ENCODE measurements at regions not wholly inside any gene's neighbourhood (a gene's known extent, or its start where the extent isn't known, plus 50 kb on each side); places are given as distances from the start of the nearest gene placed in this dataset.
"Not testable (repeated sequence)": the region's sequence is repeated elsewhere in the genome, so short reads cannot be mapped to it uniquely, and the experiment has no call there.

GRCh38 chr7:55743454-55743717 lies 119.2 kb downstream of the SEPTIN14 start:
- H3K9me3 Mint-ChIP-seq (ENCODE audit: unreplicated experiment); H4K20me1 ChIP-seq (ENCODE audit: insufficient read depth, low read length); DNase-seq (ENCODE audit: low read depth); H3K36me3 Mint-ChIP-seq (ENCODE audit: low read depth, unreplicated experiment); H3K79me2 ChIP-seq (ENCODE audit: insufficient read depth, low read length); H3K36me3 ChIP-seq (ENCODE audit: insufficient read depth, low read length); H3K4me3 ChIP-seq (ENCODE audit: insufficient read depth, low read depth, low read length); H3K27ac Mint-ChIP-seq (ENCODE audit: unreplicated experiment); H3K4me2 ChIP-seq (ENCODE audit: low read length); FAIRE-seq; H3K4me1 ChIP-seq (ENCODE audit: insufficient read depth, low read length); H3K27me3 ChIP-seq (ENCODE audit: insufficient read depth, low read length); H3K9me3 ChIP-seq (ENCODE audit: insufficient read depth, low read depth, low read length); H3K4me3 Mint-ChIP-seq (ENCODE audit: unreplicated experiment); H2AFZ ChIP-seq (ENCODE audit: low read depth, low read length); H3K27me3 Mint-ChIP-seq (ENCODE audit: low read depth, unreplicated experiment); H3K9ac ChIP-seq (ENCODE audit: low read length); H3K27ac ChIP-seq (ENCODE audit: low read depth, low read length); H3K4me1 Mint-ChIP-seq (ENCODE audit: low read depth, unreplicated experiment): not testable (repeated sequence)

- not testable (repeated sequence) for H3K4me3 Mint-ChIP-seq (ENCODE audit: unreplicated experiment); H3K27ac Mint-ChIP-seq (ENCODE audit: unreplicated experiment); H3K27me3 Mint-ChIP-seq (ENCODE audit: low read depth, unreplicated experiment); H3K4me1 ChIP-seq (ENCODE audit: insufficient read depth, low read length); DNase-seq (ENCODE audit: low read depth); H3K79me2 ChIP-seq (ENCODE audit: insufficient read depth, low read length); H3K9me3 Mint-ChIP-seq (ENCODE audit: unreplicated experiment); H3K9ac ChIP-seq (ENCODE audit: low read length); H3K27ac ChIP-seq (ENCODE audit: low read depth, low read length); H3K9me3 ChIP-seq (ENCODE audit: insufficient read depth, low read depth, low read length); H3K4me3 ChIP-seq (ENCODE audit: insufficient read depth, low read depth, low read length); H3K36me3 ChIP-seq (ENCODE audit: insufficient read depth, low read length); H2AFZ ChIP-seq (ENCODE audit: low read depth, low read length); H3K4me2 ChIP-seq (ENCODE audit: low read length); H3K4me1 Mint-ChIP-seq (ENCODE audit: low read depth, unreplicated experiment); H4K20me1 ChIP-seq (ENCODE audit: insufficient read depth, low read length); FAIRE-seq; H3K27me3 ChIP-seq (ENCODE audit: insufficient read depth, low read length); H3K36me3 Mint-ChIP-seq (ENCODE audit: low read depth, unreplicated experiment)
Measured at GRCh38 chr7:55742651-55743453, 119.7 kb downstream of the SEPTIN14 start.

GRCh38 chr7:55741721-55742631 lies 120.6 kb downstream of the SEPTIN14 start:
- not testable (repeated sequence) for H3K9me3 ChIP-seq (ENCODE audit: insufficient read depth, low read depth, low read length); H3K4me3 ChIP-seq (ENCODE audit: insufficient read depth, low read depth, low read length); H3K27ac Mint-ChIP-seq (ENCODE audit: unreplicated experiment); H3K4me1 ChIP-seq (ENCODE audit: insufficient read depth, low read length); DNase-seq (ENCODE audit: low read depth); H3K36me3 ChIP-seq (ENCODE audit: insufficient read depth, low read length); H3K9ac ChIP-seq (ENCODE audit: low read length); H4K20me1 ChIP-seq (ENCODE audit: insufficient read depth, low read length); H3K4me1 Mint-ChIP-seq (ENCODE audit: low read depth, unreplicated experiment); H3K9me3 Mint-ChIP-seq (ENCODE audit: unreplicated experiment); H3K27ac ChIP-seq (ENCODE audit: low read depth, low read length); H3K27me3 ChIP-seq (ENCODE audit: insufficient read depth, low read length); H2AFZ ChIP-seq (ENCODE audit: low read depth, low read length); H3K4me3 Mint-ChIP-seq (ENCODE audit: unreplicated experiment); H3K27me3 Mint-ChIP-seq (ENCODE audit: low read depth, unreplicated experiment); H3K4me2 ChIP-seq (ENCODE audit: low read length); H3K36me3 Mint-ChIP-seq (ENCODE audit: low read depth, unreplicated experiment); H3K79me2 ChIP-seq (ENCODE audit: insufficient read depth, low read length); FAIRE-seq

GRCh38 chr7:55740633-55741250 lies 121.8 kb downstream of the SEPTIN14 start:
- not testable (repeated sequence) for H3K27ac Mint-ChIP-seq (ENCODE audit: unreplicated experiment); DNase-seq (ENCODE audit: low read depth); H3K79me2 ChIP-seq (ENCODE audit: insufficient read depth, low read length); H3K27me3 Mint-ChIP-seq (ENCODE audit: low read depth, unreplicated experiment); H3K9me3 ChIP-seq (ENCODE audit: insufficient read depth, low read depth, low read length); H3K4me2 ChIP-seq (ENCODE audit: low read length); H3K4me3 Mint-ChIP-seq (ENCODE audit: unreplicated experiment); H3K36me3 ChIP-seq (ENCODE audit: insufficient read depth, low read length); H2AFZ ChIP-seq (ENCODE audit: low read depth, low read length); H3K9me3 Mint-ChIP-seq (ENCODE audit: unreplicated experiment); H3K4me1 ChIP-seq (ENCODE audit: insufficient read depth, low read length); H3K9ac ChIP-seq (ENCODE audit: low read length); H3K4me3 ChIP-seq (ENCODE audit: insufficient read depth, low read depth, low read length); FAIRE-seq; H3K27ac ChIP-seq (ENCODE audit: low read depth, low read length); H4K20me1 ChIP-seq (ENCODE audit: insufficient read depth, low read length); H3K27me3 ChIP-seq (ENCODE audit: insufficient read depth, low read length); H3K4me1 Mint-ChIP-seq (ENCODE audit: low read depth, unreplicated experiment); H3K36me3 Mint-ChIP-seq (ENCODE audit: low read depth, unreplicated experiment)

GRCh38 chr7:55740053-55740452 lies 122.5 kb downstream of the SEPTIN14 start:
- not testable (repeated sequence) for H3K4me3 Mint-ChIP-seq (ENCODE audit: unreplicated experiment); H3K27me3 ChIP-seq (ENCODE audit: insufficient read depth, low read length); H4K20me1 ChIP-seq (ENCODE audit: insufficient read depth, low read length); H3K36me3 Mint-ChIP-seq (ENCODE audit: low read depth, unreplicated experiment); H3K27ac Mint-ChIP-seq (ENCODE audit: unreplicated experiment); H3K27ac ChIP-seq (ENCODE audit: low read depth, low read length); H3K4me1 ChIP-seq (ENCODE audit: insufficient read depth, low read length); H3K36me3 ChIP-seq (ENCODE audit: insufficient read depth, low read length); H3K9ac ChIP-seq (ENCODE audit: low read length); H2AFZ ChIP-seq (ENCODE audit: low read depth, low read length); DNase-seq (ENCODE audit: low read depth); FAIRE-seq; H3K4me3 ChIP-seq (ENCODE audit: insufficient read depth, low read depth, low read length); H3K9me3 ChIP-seq (ENCODE audit: insufficient read depth, low read depth, low read length); H3K4me1 Mint-ChIP-seq (ENCODE audit: low read depth, unreplicated experiment); H3K9me3 Mint-ChIP-seq (ENCODE audit: unreplicated experiment); H3K79me2 ChIP-seq (ENCODE audit: insufficient read depth, low read length); H3K4me2 ChIP-seq (ENCODE audit: low read length); H3K27me3 Mint-ChIP-seq (ENCODE audit: low read depth, unreplicated experiment)
